NCI-H1417 (cell line): ENCODE measurements at regions not wholly inside any gene's neighbourhood (a gene's known extent, or its start where the extent isn't known, plus 50 kb on each side); places are given as distances from the start of the nearest gene placed in this dataset.

Source experiments
- DNase-seq, 3 experiments: peaks; one replicate each; lab custom pipeline; 2025; lab: John Stamatoyannopoulos, UW

- no peak for DNase-seq
These were observed 501.4 kb downstream of the EPM2A start for GRCh38 chr6:145233955-145234354.

- DNase-seq, result no peak
These were observed 500.1 kb downstream of the EPM2A start for GRCh38 chr6:145235207-145235606.

DNA sequence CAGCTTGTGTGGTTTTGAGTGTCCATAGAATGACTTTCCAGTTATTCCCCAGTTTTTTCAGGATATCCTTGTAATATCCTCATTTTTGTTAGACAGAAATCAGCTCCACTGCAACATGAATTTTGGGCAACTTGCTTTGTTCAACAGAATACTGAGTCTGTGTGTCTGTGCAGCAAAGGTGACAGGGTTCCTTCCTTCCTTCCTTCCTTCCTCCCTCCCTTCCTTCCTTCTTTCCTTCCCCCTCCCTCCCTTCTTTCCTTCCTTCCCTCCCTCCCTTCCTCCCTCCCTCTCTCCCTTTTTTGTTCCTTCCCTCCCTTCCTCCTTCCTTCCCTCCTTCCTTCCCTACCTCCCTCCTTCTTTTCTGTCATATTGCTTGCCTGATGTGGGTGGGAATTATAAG lies 496.5 kb downstream of the EPM2A start:
- no peak for DNase-seq

GRCh38 chr6:145241039-145241438 lies 494.3 kb downstream of the EPM2A start:
- no peak for DNase-seq

DNA sequence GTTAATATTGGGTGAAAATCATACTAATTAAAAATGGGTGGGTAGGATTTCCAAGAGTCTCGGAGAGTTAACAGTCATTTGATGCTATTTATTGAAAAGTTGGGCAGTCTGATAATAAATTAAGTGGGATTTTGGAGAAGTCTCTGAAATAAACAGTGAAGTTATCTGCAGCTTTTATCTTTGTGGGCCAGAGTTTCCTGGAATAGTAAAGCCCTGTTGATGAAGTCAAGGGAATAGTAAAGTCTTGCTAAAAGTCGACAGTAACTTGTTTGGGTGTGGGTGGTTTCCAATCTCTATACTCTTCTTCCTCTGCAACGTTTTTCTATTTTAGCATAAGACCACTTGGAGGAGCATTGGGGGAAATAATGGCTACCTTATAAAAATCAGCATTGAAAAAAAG lies 493.6 kb downstream of the EPM2A start:
- no peak for DNase-seq

DNA sequence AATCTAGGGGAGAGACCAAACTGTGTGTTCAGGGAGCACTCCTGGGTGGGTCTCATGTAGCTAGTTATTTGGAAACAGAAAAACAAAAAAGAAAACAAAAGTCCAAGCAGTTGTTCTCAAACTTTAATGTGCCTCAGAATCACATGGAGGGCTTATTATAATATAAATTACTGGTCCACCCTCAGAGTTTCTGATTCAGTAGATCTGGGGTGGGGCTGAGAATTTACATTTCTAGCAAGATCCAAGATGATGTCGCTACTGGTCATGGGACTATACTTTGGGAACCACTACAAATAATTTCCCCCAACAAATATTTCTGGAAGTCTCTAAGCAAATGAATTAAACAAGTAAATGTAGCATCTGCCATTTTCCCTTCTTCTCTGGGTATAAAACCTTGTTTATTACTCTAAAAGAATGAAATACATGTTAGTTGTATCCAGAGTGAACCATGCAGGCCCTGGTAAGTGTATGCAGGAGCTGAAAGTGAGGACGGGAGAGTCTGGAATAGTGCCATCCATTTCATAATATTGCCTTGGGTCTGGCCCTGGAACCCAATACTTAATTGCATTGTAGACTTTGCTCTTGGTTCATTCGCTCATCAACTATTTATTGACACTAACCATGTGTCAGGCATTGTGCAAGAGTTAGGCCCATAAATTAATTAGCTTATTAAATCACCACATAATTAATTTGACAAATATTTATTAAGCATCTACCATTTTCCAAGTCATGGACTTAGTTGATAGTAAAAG lies 490.8 kb downstream of the EPM2A start:
- DNase-seq, result no peak

- DNase-seq, result peak in 1 of 3 experiments; percentile 46
These were observed 490.2 kb downstream of the EPM2A start for GRCh38 chr6:145245119-145245518.

DNA sequence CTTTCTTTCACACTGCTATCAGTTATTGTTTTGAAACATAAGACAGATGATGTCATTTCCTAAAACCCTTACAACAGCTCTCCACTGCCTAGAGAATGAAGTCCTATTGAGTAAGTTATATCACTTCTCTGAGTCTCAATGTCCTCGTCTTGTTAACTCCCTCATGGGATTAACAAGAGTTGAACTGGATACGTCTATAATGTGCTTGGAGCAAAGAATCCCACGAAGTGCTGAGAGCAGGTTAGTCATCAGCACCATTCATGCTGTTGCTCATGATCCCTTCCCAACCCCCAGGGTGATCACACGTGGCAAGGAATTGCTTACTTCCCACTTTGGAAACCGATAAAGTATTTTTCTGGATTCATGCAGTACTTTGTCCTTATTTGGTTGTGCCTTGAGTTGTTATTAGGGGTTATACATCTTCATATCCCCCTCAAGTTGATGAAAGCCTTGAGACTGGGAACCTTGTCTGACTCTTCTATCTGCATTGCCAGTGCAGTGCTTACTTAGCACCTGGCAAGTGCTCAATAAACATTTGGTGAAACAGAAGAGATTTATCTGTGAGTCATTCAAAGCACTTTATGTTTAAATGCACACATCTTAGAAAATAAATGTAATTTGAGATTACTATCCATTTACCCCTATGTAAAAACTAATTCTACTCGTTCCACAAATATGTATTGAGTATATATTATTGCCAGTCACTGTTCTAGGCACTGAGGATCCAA lies 487.5 kb downstream of the EPM2A start:
- no peak for DNase-seq

DNA sequence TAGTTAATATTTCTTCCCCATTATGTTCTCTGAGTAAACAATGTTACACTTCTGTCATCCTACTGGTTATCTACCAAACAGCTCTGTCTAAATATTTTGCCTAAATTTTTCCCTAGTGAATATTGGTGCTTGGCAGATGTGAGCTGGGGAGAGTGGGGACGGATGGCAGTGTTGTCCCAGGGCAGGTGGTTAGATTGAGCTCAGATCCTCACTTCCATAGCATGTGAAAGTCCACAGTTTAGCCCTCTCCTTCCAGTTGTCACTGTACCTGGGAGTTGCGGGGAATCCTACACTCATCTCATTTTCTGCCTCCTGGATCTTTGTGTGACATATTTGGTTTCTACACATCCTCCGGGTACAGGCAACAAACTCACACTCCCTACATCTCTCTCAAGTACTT lies 484.9 kb downstream of the EPM2A start:
- DNase-seq, result no peak

DNA sequence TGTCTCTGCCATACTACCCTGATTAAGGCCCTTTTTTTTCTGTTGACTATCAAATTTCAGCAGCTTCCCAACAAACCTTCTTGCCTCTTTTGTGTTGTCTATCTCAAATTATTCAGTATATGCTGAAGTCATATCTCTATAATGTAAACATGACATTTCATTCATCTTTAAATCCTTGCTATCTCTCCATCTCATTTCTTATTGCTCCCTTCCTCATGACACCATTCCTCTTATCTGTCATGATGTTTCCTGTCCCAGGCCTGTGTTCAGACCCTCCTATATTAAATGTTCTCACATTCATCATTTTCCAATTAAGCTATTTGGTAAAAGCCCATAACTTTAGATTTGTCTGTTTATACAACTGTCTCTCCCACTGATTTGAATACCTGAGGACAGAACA lies 482.6 kb downstream of the EPM2A start:
- no peak for DNase-seq

DNA sequence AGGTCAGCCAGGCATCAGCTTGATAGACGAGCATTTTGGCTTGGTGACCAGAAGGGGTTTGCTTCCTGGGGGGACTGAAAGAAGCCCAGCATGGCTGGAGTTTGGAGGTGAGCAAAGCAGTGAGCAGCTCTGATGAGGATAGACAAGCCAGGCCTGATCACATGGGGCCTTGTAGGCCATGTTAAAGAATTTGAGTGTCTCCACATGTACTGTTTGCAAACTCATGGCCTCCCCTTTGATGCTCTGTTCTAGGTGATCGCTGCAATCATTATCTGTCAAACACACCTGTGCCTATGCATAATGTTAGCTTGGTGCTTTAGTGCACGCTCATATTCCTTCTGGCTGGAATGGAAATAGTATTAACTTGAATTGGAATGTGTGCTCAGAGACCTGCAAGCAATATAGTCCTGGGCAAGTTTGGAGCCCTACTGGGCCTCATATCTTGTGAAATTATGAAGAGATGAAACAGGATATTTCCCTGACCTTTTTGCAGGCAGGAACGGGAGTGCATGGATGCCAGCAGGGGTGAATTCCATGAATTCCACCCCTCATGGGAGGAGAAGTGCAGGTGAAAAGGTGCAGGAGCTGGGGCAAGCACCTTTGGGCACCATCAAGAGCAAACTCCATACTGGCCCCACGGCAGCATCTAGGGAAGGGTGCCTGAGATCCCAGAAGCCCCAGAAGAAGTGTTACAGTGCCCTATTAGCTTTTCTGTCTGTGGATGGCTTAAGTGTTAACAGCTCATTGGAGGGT lies 480.5 kb downstream of the EPM2A start:
- DNase-seq, result no peak

- no peak for DNase-seq
These were observed 477.6 kb downstream of the EPM2A start for GRCh38 chr6:145257704-145258103.

- peak in 1 of 3 experiments; percentile 34 for DNase-seq
These were observed 477.2 kb downstream of the EPM2A start for GRCh38 chr6:145258122-145258521.

DNA sequence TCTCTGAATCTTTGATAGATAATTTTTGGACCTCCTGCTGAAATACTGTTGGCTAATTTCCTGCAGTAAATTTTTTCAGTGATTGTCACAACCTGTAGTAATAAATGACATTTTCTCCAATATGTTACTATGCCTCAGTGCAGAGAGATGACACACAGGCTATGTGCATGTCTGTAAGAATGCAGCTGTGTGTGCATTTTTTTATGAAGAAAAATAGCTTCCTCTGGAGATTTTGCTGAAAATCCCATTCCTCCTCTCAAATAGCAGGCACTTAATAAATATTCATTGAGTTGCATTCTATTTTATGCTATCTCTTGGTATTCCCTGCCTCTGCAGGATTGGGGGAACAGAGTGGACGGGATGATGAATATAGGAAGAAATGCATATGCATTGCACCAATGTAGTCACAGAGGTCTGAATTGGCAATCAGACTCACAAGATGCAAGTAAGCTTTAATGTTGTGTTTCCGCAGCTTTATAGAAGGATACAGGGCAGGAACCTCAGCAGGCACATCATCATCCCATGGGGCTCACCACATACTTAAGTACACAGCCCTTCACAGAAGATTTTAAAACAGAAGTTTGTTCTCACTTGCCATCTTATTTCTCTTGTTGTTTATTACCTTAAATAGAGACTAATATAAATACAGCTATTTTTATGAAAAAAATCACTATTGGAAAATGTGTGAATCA lies 474.7 kb downstream of the EPM2A start:
- DNase-seq, result no peak

GRCh38 chr6:145261758-145262157 lies 473.6 kb downstream of the EPM2A start:
- DNase-seq, result no peak

GRCh38 chr6:145262771-145263170 lies 472.5 kb downstream of the EPM2A start:
- no peak for DNase-seq

DNA sequence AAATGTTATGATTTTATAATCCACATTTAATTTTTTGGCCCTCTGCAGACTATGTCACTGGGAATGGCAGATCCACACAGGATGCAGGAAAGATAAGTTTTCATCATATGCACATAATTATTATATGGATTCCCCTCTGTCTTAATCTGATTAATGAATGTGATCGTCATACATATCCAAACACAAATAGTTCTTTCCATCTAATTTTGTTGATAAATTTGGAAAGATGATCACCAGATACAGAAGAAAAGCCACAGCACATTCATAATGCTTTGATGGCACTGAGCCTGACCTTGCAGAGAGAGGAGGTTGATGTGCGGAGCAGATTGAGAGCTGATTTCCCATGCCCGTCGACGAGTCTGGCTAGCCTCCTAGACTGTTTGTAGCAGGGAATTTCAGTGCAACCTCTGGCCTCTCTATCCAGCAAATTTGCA lies 471.5 kb downstream of the EPM2A start:
- DNase-seq, result no peak

DNA sequence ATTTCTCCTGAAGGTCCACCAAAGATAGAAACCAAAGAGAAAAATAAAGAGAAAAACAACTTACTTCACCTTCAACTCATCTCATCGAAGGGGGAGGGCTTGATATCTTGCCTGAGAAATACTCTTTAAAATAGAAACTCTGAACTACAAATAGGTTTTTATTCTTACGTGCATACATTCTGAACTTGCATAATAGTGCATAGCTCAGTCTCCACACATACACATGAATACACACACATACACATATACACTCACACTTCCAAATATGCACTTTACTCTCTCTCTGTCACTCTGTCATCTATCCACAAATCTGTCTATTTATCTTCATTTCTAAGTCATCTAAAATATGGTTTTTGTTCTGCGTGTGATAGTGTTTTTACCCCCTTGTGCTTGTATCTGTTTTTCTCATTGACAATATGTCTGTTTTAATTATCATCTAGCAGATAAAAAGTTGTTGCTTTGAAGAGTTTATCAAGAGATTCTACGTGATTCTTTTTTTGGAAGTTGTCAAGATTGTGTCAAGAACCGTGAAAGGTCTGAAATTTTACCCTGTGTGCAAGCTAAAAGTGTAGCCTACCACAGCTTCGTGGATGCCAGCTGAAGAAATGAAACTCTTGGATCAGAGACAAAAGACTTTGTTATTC lies 468.8 kb downstream of the EPM2A start:
- DNase-seq, result no peak

DNA sequence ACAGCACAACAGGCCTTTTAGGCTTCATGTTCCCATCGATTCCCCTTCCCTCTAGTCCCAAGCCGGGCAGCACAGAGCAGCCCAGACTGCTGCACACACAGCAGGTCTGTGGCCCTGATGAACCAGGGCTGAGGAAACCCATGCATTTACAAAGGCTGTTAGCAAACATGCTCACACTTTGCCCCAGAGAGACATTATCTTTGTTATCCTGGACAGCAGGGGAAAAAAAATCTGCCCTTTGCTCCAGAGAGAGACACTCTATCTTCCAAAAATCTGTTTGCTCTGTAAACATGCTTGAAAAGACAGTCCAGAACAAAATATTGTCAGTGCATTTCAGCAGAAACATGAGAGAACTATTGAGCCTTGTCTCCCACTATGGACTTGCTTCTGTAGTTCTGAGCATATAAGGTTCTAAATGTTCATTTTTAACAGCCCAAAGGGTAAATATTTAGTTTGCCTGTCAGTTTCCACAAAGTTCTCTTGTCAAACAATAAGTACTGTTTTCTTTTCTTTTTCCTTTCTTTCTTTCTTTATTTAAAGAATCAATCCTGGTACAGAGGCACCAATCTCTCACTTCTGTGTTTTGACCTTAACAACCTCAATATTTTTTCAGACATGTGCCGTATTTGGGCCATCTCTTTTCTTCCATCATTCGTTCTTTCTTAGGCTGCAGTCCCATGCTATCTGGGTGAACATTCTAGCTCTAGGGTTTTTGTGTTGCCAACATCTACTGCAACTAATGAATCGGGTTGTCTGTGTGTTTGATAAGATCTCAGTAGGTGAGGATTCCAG lies 468.0 kb downstream of the EPM2A start:
- peak in 1 of 3 experiments; percentile 33 for DNase-seq

GRCh38 chr6:145270464-145270863 lies 464.9 kb downstream of the EPM2A start:
- DNase-seq, result no peak

- no peak for DNase-seq
These were observed 464.3 kb downstream of the EPM2A start for GRCh38 chr6:145271040-145271439.
